GM12875 (cell line): ENCODE measurements at regions not wholly inside any gene's neighbourhood (a gene's known extent, or its start where the extent isn't known, plus 50 kb on each side); places are given as distances from the start of the nearest gene placed in this dataset.

Source experiments
- H3K4me3 ChIP-seq: one replicate; pipeline ENCODE4 v1.5.1; 2011; ENCODE audit warnings: low read depth, low read length, control low read depth
- CTCF ChIP-seq: IDR thresholded peaks from 2 replicates; pipeline ENCODE4 v1.5.1; 2011; ENCODE audit warnings: low read depth, mild to moderate bottlenecking, control low read depth, inconsistent platforms, low read length, moderate library complexity, borderline replicate concordance; ENCODE audit not compliant: insufficient read depth

DNA sequence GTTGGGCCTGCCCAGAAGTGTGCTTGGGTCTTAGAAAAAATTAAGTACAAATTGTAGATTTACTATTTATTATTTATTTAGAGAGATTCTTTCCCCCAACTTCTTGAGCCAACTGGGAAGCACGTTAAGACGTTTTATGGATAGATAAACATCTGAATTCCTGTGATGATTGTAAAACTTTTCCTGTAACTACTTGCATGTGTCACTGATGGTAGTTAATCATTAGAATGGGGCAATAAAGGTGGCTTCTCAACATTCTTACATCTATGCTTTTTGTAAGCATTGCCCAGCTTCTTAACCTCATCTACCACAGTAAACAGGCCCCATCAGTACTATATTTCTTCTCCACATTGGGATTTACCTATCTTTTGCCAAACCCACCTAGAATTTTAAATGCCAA, 559.8 kb downstream of the LMO4 start:
- H3K4me3 ChIP-seq, result no peak overlapping the region
- TF ChIP-seq CTCF, result no peak

GRCh38 chr1:87894062-87894461, 565.4 kb downstream of the LMO4 start:
- no peak for TF ChIP-seq CTCF
- H3K4me3 ChIP-seq, result no peak overlapping the region

DNA sequence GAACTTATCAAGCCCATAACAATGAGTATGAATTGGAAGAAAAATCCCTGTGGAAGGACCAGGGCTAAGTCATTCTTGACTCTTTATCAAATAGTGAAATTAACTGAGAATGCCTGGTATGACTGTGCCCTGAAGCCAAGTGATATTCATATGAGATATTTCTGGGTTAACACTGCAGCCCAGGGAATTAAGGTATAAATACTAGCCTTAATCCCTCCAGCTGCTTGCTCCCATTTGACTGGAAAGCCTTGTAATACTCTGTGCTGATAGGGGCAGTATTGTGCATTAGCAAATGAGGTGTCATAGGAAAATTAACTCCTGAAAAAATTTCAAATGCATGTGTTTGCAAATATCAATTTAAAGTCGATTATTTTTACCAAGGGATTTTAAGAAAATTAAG, 568.8 kb downstream of the LMO4 start:
- H3K4me3 ChIP-seq, result no peak overlapping the region
- no peak for TF ChIP-seq CTCF

DNA sequence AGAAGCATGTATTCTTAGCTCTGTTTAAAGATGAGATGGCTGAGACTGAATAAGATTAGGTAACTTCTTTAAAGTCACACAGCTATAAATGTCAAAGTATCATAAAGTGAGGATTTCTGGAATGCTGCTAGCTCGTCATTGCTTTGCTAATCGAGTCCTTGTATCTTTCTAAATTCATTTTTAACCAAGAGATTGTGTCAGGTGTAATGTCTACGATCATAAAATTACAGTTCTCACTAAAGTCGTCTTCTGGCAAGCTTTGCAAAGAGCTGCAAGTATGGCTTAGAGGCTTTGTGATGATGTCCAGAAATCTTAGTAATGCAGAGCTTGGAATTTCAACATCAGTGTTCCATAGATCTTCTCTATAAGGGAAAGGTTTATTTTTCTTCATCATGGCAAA, 569.8 kb downstream of the LMO4 start:
- TF ChIP-seq CTCF, result no peak
- no peak overlapping the region for H3K4me3 ChIP-seq

GRCh38 chr1:87899017-87899416, 570.3 kb downstream of the LMO4 start:
- TF ChIP-seq CTCF, result no peak
- no peak overlapping the region for H3K4me3 ChIP-seq

DNA sequence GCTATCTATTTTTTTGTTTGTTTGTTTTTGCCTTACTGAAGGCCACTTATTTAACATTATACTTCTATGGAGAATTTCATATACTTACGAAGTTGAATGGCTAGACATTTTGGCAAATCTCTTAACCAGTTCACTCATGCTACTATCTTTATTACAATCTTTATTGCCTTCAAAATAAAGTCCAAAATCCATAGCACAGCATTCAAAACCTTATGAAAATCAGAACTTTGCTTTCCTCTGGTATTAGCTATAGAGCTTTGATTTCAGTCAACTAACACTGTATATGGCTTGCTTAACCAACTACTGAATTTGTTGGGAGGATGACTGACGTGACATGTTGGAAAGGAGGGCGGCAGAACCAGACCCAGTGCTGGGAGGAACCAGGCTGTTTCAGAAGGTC, 571.1 kb downstream of the LMO4 start:
- H3K4me3 ChIP-seq, result no peak overlapping the region
- TF ChIP-seq CTCF, result no peak

DNA sequence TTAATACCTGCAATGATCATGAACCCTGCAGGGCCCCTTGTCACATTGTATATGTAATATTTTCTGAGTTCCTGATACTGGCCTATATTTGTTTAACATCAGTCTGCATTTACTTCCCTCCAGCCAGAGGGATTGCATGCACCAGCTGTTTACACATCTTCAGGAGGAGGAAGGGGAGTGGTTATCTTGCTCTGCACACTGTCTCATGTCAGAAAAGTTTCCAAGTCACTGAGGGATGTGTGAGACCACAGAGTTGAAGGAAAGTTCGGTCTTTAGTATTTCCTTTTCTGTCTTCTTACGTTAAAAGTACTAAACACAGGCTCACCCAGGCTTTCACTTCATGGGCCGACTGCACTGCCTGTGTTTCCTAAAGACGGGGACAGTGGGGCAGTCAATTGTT, 574.1 kb downstream of the LMO4 start:
- TF ChIP-seq CTCF, result no peak
- no peak overlapping the region for H3K4me3 ChIP-seq
